HCT116 (cell line): ENCODE measurements at regions not wholly inside any gene's neighbourhood (a gene's known extent, or its start where the extent isn't known, plus 50 kb on each side); places are given as distances from the start of the nearest gene placed in this dataset.

Experiments used
- ATAC-seq: fragments of 200-7000 bp; cut with Tn5 transposase; 2 replicates; pipeline ENCODE4 v1.9.1; 2020; ENCODE audit warnings: mild to moderate bottlenecking, moderate library complexity
- BruUV-seq: library from RNA; stranded (reverse); fragments of 400-500 nt; replicated peaks from 2 replicates; lab custom pipeline; 2021; lab: Mats Ljungman, UMichigan
- CTCF ChIA-PET: fragments of 300-600 bp; sonication (Branson Sonifier 250); formaldehyde crosslinking; loops from one replicate; lab custom pipeline; 2021; ENCODE audit warnings: antibody characterized with exemption; lab: Charles Lee
- POLR2A ChIA-PET: fragments of 300-600, 350-600 bp; sonication (Branson Sonifier 250); formaldehyde crosslinking; loops from one replicate; lab custom pipeline; 2021; ENCODE audit warnings: antibody characterized with exemption; lab: Charles Lee
- RAD21 ChIA-PET, 2 experiments: fragments of 300-600 bp; sonication (Branson Sonifier 250); formaldehyde crosslinking; loops; one replicate each; lab custom pipeline; 2023; ENCODE audit warnings: low total read pairs in 2 of 2; ENCODE audit not compliant: uncharacterized antibody in 2 of 2, unreplicated experiment in 2 of 2, low non-redundant PET in 1 of 2; lab: Charles Lee
- DNase-seq: peaks from one replicate; pipeline ENCODE4 v3.0.0-alpha.2; 2010; ENCODE audit warnings: low read depth, low spot score
- H2AFZ ChIP-seq: fragments of 200-600 bp; shearing (Covaris generic), sonication (generic); 2 replicates; pipeline ENCODE4 v1.6.1; 2017; ENCODE audit warnings: low read depth, mixed run types, mixed read lengths, antibody characterized with exemption, low read length; ENCODE audit not compliant: poor library complexity, severe bottlenecking
- H3K27ac ChIP-seq: 2 replicates; pipeline ENCODE4 v1.5.1; 2012; ENCODE audit warnings: low read depth, low read length
- H3K27me3 ChIP-seq: fragments of 200-600 bp; sonication (generic); 2 replicates; pipeline ENCODE4 v1.6.1; 2016; ENCODE audit warnings: mixed run types, low read length, mixed read lengths; ENCODE audit not compliant: insufficient read depth
- H3K36me3 ChIP-seq, 2 experiments: fragments of 200-500 bp in 1 of 2; fragments of 200-600 bp in 1 of 2; sonication (Bioruptor generic) in 1 of 2; sonication (generic) in 1 of 2; 2 replicates each; pipeline versions ENCODE4 v1.5.1 to v1.6.1; 2014 to 2016; ENCODE audit warnings: low read length in 2 of 2, inconsistent platforms in 1 of 2, mixed read lengths in 1 of 2, mixed run types in 1 of 2; ENCODE audit not compliant: insufficient read depth in 2 of 2, control insufficient read depth in 1 of 2
- H3K4me1 ChIP-seq, 2 experiments: fragments of 200-600 bp in 1 of 2; sonication (generic) in 1 of 2; 2 replicates each; pipeline versions ENCODE4 v1.5.1 to v1.6.1; 2012 to 2017; ENCODE audit warnings: low read length in 2 of 2, inconsistent platforms in 1 of 2, mild to moderate bottlenecking in 1 of 2, mixed read lengths in 1 of 2, mixed run types in 1 of 2, moderate library complexity in 1 of 2; ENCODE audit not compliant: insufficient read depth in 2 of 2, control insufficient read depth in 1 of 2
- H3K4me2 ChIP-seq: fragments of 200-600 bp; sonication (generic); 2 replicates; pipeline ENCODE4 v1.6.1; 2017; ENCODE audit warnings: mixed run types, low read length, mixed read lengths
- H3K4me3 ChIP-seq, 2 experiments: fragments of 200-600 bp in 1 of 2; sonication (generic) in 1 of 2; replicated peaks in 1 of 2; 2 replicates each; pipeline ENCODE4 v1.5.1; 2011 to 2016; ENCODE audit warnings: low read length in 2 of 2, control low read depth in 1 of 2, low read depth in 1 of 2, mild to moderate bottlenecking in 1 of 2, mixed read lengths in 1 of 2, mixed run types in 1 of 2
- H3K79me2 ChIP-seq: fragments of 200-600 bp; sonication (generic); 2 replicates; pipeline ENCODE4 v1.6.1; 2017; ENCODE audit warnings: mild to moderate bottlenecking, mixed run types, low read length, moderate library complexity, mixed read lengths; ENCODE audit not compliant: insufficient read depth
- H3K9ac ChIP-seq: fragments of 200-600 bp; sonication (generic); 2 replicates; pipeline ENCODE4 v1.6.1; 2016; ENCODE audit warnings: low read length, mixed read lengths
- H3K9me2 ChIP-seq: fragments of 200-600 bp; sonication (generic), shearing (Covaris generic); 2 replicates; pipeline ENCODE4 v1.6.1; 2017; ENCODE audit warnings: mixed run types, mild to moderate bottlenecking, moderate library complexity; ENCODE audit not compliant: insufficient read depth
- H3K9me3 ChIP-seq, 2 experiments: fragments of 200-500 bp in 1 of 2; fragments of 200-600 bp in 1 of 2; sonication (Bioruptor generic) in 1 of 2; sonication (generic) in 1 of 2; 2 replicates each; pipeline ENCODE4 v1.6.1; 2014 to 2017; ENCODE audit warnings: low read length in 2 of 2, mixed read lengths in 2 of 2, inconsistent platforms in 1 of 2, low read depth in 1 of 2, mild to moderate bottlenecking in 1 of 2, mixed run types in 1 of 2, moderate library complexity in 1 of 2; ENCODE audit not compliant: control insufficient read depth in 1 of 2, insufficient read depth in 1 of 2
- H4K20me1 ChIP-seq: fragments of 200-600 bp; sonication (generic), shearing (Covaris generic); 2 replicates; pipeline ENCODE4 v1.6.1; 2017; ENCODE audit warnings: mixed run types, mild to moderate bottlenecking, moderate library complexity; ENCODE audit not compliant: insufficient read depth
- CEBPB ChIP-seq: IDR thresholded peaks from 2 replicates; pipeline ENCODE4 v1.6.1; 2012; ENCODE audit warnings: low read depth
- EGR1 ChIP-seq: IDR thresholded peaks from 2 replicates; pipeline ENCODE4 v1.6.1; 2012; ENCODE audit warnings: low read depth
- FOSL1 ChIP-seq: IDR thresholded peaks from 2 replicates; pipeline ENCODE4 v1.6.1; 2012; ENCODE audit warnings: low read depth
- MAX ChIP-seq: IDR thresholded peaks from 2 replicates; pipeline ENCODE4 v1.6.1; 2012
- POLR2A ChIP-seq: IDR thresholded peaks from 2 replicates; pipeline ENCODE4 v1.7.0; 2011; ENCODE audit warnings: borderline replicate concordance; ENCODE audit not compliant: insufficient read depth, insufficient read length; ENCODE audit errors: extremely low read depth
- RAD21 ChIP-seq: IDR thresholded peaks from 2 replicates; pipeline ENCODE4 v1.6.1; 2012; ENCODE audit warnings: low read depth, mild to moderate bottlenecking
- REST ChIP-seq: IDR thresholded peaks from 2 replicates; pipeline ENCODE4 v1.6.1; 2012; ENCODE audit warnings: low read depth
- SIN3A ChIP-seq: IDR thresholded peaks from 2 replicates; pipeline ENCODE4 v1.6.1; 2012; ENCODE audit warnings: low read depth
- SRF ChIP-seq: IDR thresholded peaks from 2 replicates; pipeline ENCODE4 v1.6.1; 2012; ENCODE audit warnings: low read depth
- TCF7L2 ChIP-seq: IDR thresholded peaks from 2 replicates; pipeline ENCODE4 v1.7.0; 2011; ENCODE audit warnings: borderline replicate concordance, inconsistent platforms; ENCODE audit not compliant: insufficient read depth, insufficient read length; ENCODE audit errors: extremely low read depth
- ZFX ChIP-seq: fragments of 450-650 bp; IDR thresholded peaks from 2 replicates; pipeline ENCODE4 v1.6.1; 2017
- ZNF274 ChIP-seq: fragments of 200-500 bp; sonication (Bioruptor generic); IDR thresholded peaks from 2 replicates; pipeline ENCODE4 v1.6.1; 2014; ENCODE audit warnings: mild to moderate bottlenecking, low read depth, low read length, inconsistent platforms
- intact Hi-C: fragments of 100-400 bp; cut with micrococcal nuclease; formaldehyde crosslinking; loops from 2 replicates; pipeline ENCODE4 v1.10.0; 2022
- TF ChIP-seq, protein P1 (sequence below), 3 experiments: fragments of 200-600 bp in 1 of 3; sonication (generic) in 1 of 3; IDR thresholded peaks in 2 of 3; conservative IDR thresholded peaks in 1 of 3; 2 replicates each; pipeline ENCODE4 v1.5.1; 2012 to 2017; ENCODE audit warnings: low read depth in 2 of 3, low read length in 2 of 3, antibody characterized with exemption in 1 of 3, borderline replicate concordance in 1 of 3, control low read depth in 1 of 3, mild to moderate bottlenecking in 1 of 3, mixed read lengths in 1 of 3, mixed run types in 1 of 3, moderate library complexity in 1 of 3; ENCODE audit not compliant: insufficient read depth in 1 of 3
- TF ChIP-seq, protein P2 (sequence below): IDR thresholded peaks from 2 replicates; pipeline ENCODE4 v1.6.1; 2011; ENCODE audit warnings: mild to moderate bottlenecking, low read length, moderate library complexity; ENCODE audit not compliant: insufficient replicate concordance; ENCODE audit errors: extremely low read depth

DNA sequence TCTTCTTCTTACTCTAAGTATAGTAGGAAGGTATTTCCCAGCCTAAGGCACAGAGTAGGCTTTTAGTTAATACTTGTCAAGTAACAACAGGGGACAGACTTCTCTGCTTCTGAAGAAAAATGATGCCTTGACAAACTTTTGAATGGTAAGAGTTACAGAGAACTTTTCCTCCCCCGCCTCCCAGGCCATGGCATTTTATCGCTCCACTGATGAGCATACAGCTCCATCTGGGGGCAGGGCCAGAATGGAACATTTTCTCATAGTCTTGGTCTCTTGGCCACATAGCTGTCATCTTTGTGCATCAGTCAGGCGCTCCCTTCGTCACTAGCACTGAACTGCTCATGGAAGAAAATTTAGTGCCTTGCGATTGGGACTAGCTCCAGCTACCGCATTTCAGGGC is 1066.8 kb upstream of the CITED2 start:
- ChIA-PET POLR2A (interaction anchor here (1.1 to 1.7 kb wide), 2 partner anchors 1067 to 1072 kb away, joined by 3 to 6 read pairs; partner anchors contain the start of gene CITED2), CTCF (interaction anchor here (0.6 to 1.4 kb wide), 5 partner anchors 11 to 1077 kb away, joined by 3 to 10 read pairs (median 4); no protein-coding TSS in a partner anchor), RAD21 (interaction anchor here in 1 of 2 experiments (1.1 kb wide), 1 partner anchor 1072 kb away, joined by 3 read pairs; no protein-coding TSS in a partner anchor)
- H3K9ac ChIP-seq: no peak overlapping the region
- H3K9me3 ChIP-seq: no peaks in the 10 kb centered on the region
- no peaks in the 10 kb centered on the region; the same call in 1 of the 2 replicates for H4K20me1 ChIP-seq
- no peak overlapping the region for H3K27ac ChIP-seq
- no peaks in the 10 kb centered on the region for H3K9me2 ChIP-seq
- H3K4me1 ChIP-seq: no peaks in the 10 kb centered on the region
- H3K4me3 ChIP-seq: no peak overlapping the region
- BruUV-seq: no TSS peak
- intact Hi-C loops: loop anchor here (1.0 kb wide), 1 partner anchor 1071 kb away; no protein-coding TSS in a partner anchor
- H3K27me3 ChIP-seq: no peaks in the 10 kb centered on the region
- ATAC-seq (peak; percentile 81), DNase-seq (no peak)
- no peak overlapping the region for H3K4me2 ChIP-seq
- peak overlapping the region; percentile 24 for H2AFZ ChIP-seq
- H3K79me2 ChIP-seq: no peaks in the 10 kb centered on the region
- TF ChIP-seq CEBPB (no peak), POLR2A (no peak), SIN3A (no peak), RAD21 (peak; percentile 86), TCF7L2 (no peak), ZFX (no peak), SRF (no peak), FOSL1 (no peak), EGR1 (no peak), MAX (no peak), ZNF274 (no peak), REST (no peak)
- TF ChIP-seq, protein P1, sequence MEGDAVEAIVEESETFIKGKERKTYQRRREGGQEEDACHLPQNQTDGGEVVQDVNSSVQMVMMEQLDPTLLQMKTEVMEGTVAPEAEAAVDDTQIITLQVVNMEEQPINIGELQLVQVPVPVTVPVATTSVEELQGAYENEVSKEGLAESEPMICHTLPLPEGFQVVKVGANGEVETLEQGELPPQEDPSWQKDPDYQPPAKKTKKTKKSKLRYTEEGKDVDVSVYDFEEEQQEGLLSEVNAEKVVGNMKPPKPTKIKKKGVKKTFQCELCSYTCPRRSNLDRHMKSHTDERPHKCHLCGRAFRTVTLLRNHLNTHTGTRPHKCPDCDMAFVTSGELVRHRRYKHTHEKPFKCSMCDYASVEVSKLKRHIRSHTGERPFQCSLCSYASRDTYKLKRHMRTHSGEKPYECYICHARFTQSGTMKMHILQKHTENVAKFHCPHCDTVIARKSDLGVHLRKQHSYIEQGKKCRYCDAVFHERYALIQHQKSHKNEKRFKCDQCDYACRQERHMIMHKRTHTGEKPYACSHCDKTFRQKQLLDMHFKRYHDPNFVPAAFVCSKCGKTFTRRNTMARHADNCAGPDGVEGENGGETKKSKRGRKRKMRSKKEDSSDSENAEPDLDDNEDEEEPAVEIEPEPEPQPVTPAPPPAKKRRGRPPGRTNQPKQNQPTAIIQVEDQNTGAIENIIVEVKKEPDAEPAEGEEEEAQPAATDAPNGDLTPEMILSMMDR (IDR thresholded peaks at IDR 0.05 in 2 of 3, conservative IDR thresholded peaks at IDR 0.05 in 1 of 3; ENCODE audit: borderline replicate concordance in 1 of 3, insufficient read depth in 1 of 3, low read depth in 2 of 3, low read length in 2 of 3): peak; percentile 37 to 59 (median 47); a peak in 4 of 6 replicates
- TF ChIP-seq, protein P2, sequence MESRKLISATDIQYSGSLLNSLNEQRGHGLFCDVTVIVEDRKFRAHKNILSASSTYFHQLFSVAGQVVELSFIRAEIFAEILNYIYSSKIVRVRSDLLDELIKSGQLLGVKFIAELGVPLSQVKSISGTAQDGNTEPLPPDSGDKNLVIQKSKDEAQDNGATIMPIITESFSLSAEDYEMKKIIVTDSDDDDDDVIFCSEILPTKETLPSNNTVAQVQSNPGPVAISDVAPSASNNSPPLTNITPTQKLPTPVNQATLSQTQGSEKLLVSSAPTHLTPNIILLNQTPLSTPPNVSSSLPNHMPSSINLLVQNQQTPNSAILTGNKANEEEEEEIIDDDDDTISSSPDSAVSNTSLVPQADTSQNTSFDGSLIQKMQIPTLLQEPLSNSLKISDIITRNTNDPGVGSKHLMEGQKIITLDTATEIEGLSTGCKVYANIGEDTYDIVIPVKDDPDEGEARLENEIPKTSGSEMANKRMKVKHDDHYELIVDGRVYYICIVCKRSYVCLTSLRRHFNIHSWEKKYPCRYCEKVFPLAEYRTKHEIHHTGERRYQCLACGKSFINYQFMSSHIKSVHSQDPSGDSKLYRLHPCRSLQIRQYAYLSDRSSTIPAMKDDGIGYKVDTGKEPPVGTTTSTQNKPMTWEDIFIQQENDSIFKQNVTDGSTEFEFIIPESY: no peak
- H3K36me3 ChIP-seq: no peaks in the 10 kb centered on the region
